IMR-90 (cell line): ENCODE measurements at regions not wholly inside any gene's neighbourhood (a gene's known extent, or its start where the extent isn't known, plus 50 kb on each side); places are given as distances from the start of the nearest gene placed in this dataset.

Experiments
- ATAC-seq: fragments of 200-7000 bp; cut with Tn5 transposase; 2 replicates; pipeline ENCODE4 v1.9.1; 2020; ENCODE audit warnings: low read depth, mild to moderate bottlenecking, moderate library complexity
- BruUV-seq: library from RNA; stranded (reverse); fragments of 400-500 nt; replicated peaks from 2 replicates; lab custom pipeline; 2021; lab: Mats Ljungman, UMichigan
- CTCF ChIA-PET: fragments of 300-600 bp; formaldehyde crosslinking; extraction: SDS; loops from one replicate; lab custom pipeline; 2021; ENCODE audit warnings: antibody characterized with exemption; lab: Yijun Ruan, JAX
- POLR2A ChIA-PET: fragments of 300-600 bp; sonication (Branson Sonifier 250); formaldehyde crosslinking; loops from one replicate; lab custom pipeline; 2022; ENCODE audit warnings: antibody characterized with exemption; ENCODE audit not compliant: unreplicated experiment; lab: Charles Lee
- DNase-seq: peaks from one replicate; pipeline ENCODE4 v3.0.0; 2013
- H2AFZ ChIP-seq: replicated peaks from 2 replicates; pipeline ENCODE3; 2013; ENCODE audit warnings: low read length, mild to moderate bottlenecking; ENCODE audit not compliant: poor library complexity
- H2AK5ac ChIP-seq: 2 replicates; pipeline ENCODE4 v1.6.1; 2013; ENCODE audit warnings: low read depth, low read length, inconsistent platforms
- H2AK9ac ChIP-seq: replicated peaks from 2 replicates; pipeline ENCODE3; 2013; ENCODE audit warnings: mild to moderate bottlenecking, low read depth, low read length, moderate library complexity; ENCODE audit not compliant: poor library complexity
- H2BK120ac ChIP-seq: 2 replicates; pipeline ENCODE4 v1.6.1; 2013; ENCODE audit warnings: low read depth, low read length, inconsistent platforms
- H2BK15ac ChIP-seq: 3 replicates; pipeline ENCODE4 v1.6.1; 2013; ENCODE audit warnings: low read depth, low read length, inconsistent platforms
- H2BK20ac ChIP-seq: 2 replicates; pipeline ENCODE4 v1.6.1; 2013; ENCODE audit warnings: low read depth, mild to moderate bottlenecking, inconsistent platforms, low read length, moderate library complexity
- H2BK5ac ChIP-seq: 2 replicates; pipeline ENCODE4 v1.6.1; 2013; ENCODE audit warnings: mild to moderate bottlenecking, low read depth, low read length, inconsistent platforms; ENCODE audit not compliant: poor library complexity, severe bottlenecking
- H3K14ac ChIP-seq: replicated peaks from 2 replicates; pipeline ENCODE4 v1.6.1; 2013; ENCODE audit warnings: low read depth, low read length, inconsistent platforms
- H3K18ac ChIP-seq: 2 replicates; pipeline ENCODE4 v1.6.1; 2013; ENCODE audit warnings: low read depth, low read length, control low read depth
- H3K23ac ChIP-seq: 2 replicates; pipeline ENCODE4 v1.6.1; 2013; ENCODE audit warnings: low read depth, low read length, inconsistent platforms
- H3K27ac ChIP-seq: 2 replicates; pipeline ENCODE4 v1.5.1; 2013; ENCODE audit warnings: mild to moderate bottlenecking, control low read depth, low read length; ENCODE audit not compliant: insufficient read depth
- H3K27me3 ChIP-seq: 2 replicates; pipeline ENCODE4 v1.6.1; 2013; ENCODE audit warnings: low read length; ENCODE audit not compliant: control insufficient read depth, insufficient read depth
- H3K36me3 ChIP-seq: 2 replicates; pipeline ENCODE4 v1.6.1; 2013; ENCODE audit warnings: low read length, mixed read lengths; ENCODE audit not compliant: control insufficient read depth, insufficient read depth
- H3K4ac ChIP-seq: 2 replicates; pipeline ENCODE4 v1.6.1; 2013; ENCODE audit warnings: low read depth, low read length, inconsistent platforms
- H3K4me1 ChIP-seq: 2 replicates; pipeline ENCODE4 v1.6.1; 2013; ENCODE audit warnings: low read length, mixed read lengths; ENCODE audit not compliant: control insufficient read depth, insufficient read depth
- H3K4me2 ChIP-seq: 2 replicates; pipeline ENCODE4 v1.6.1; 2013; ENCODE audit warnings: low read depth, mild to moderate bottlenecking, control low read depth, low read length, moderate library complexity
- H3K4me3 ChIP-seq: 2 replicates; pipeline ENCODE4 v1.5.1; 2013; ENCODE audit warnings: low read depth, mild to moderate bottlenecking, control low read depth, low read length, moderate library complexity; ENCODE audit not compliant: insufficient read depth
- H3K56ac ChIP-seq: 2 replicates; pipeline ENCODE4 v1.6.1; 2013; ENCODE audit warnings: low read length, inconsistent platforms; ENCODE audit not compliant: insufficient read depth; ENCODE audit errors: extremely low read depth
- H3K79me1 ChIP-seq, 2 experiments: 2 replicates each; pipeline ENCODE4 v1.6.1; 2013; ENCODE audit warnings: low read length in 2 of 2, inconsistent platforms in 1 of 2, low read depth in 1 of 2
- H3K9ac ChIP-seq: 2 replicates; pipeline ENCODE4 v1.6.1; 2013; ENCODE audit warnings: low read depth, low read length, control low read depth
- H3K9me1 ChIP-seq: 2 replicates; pipeline ENCODE4 v1.6.1; 2013; ENCODE audit warnings: low read length, inconsistent platforms; ENCODE audit not compliant: insufficient read depth
- H3K9me3 ChIP-seq: 2 replicates; pipeline ENCODE4 v1.6.1; 2013; ENCODE audit warnings: low read length; ENCODE audit not compliant: control insufficient read depth, insufficient read depth
- H4K20me1 ChIP-seq: 2 replicates; pipeline ENCODE4 v1.6.1; 2013; ENCODE audit warnings: low read length, inconsistent platforms; ENCODE audit not compliant: insufficient read depth
- H4K5ac ChIP-seq: 2 replicates; pipeline ENCODE4 v1.6.1; 2013; ENCODE audit warnings: mild to moderate bottlenecking, low read depth, low read length, control low read depth
- H4K8ac ChIP-seq, 2 experiments: 2 replicates each; pipeline ENCODE4 v1.6.1; 2013; ENCODE audit warnings: low read depth in 2 of 2, low read length in 2 of 2, control low read depth in 1 of 2, inconsistent platforms in 1 of 2
- H4K91ac ChIP-seq: 2 replicates; pipeline ENCODE4 v1.6.1; 2013; ENCODE audit warnings: low read depth, low read length, inconsistent platforms; ENCODE audit not compliant: insufficient read depth
- FOS ChIP-seq: fragments of 150-350 bp; IDR thresholded peaks from 2 replicates; pipeline ENCODE4 v1.6.1; 2016; ENCODE audit warnings: low read depth, low read length
- MAFK ChIP-seq: IDR thresholded peaks from 2 replicates; pipeline ENCODE4 v1.6.1; 2012; ENCODE audit warnings: low read depth, low read length, improper control_type of control experiment
- NFE2L2 ChIP-seq: fragments of 150-350 bp; IDR thresholded peaks from 2 replicates; pipeline ENCODE4 v1.6.1; 2016; ENCODE audit warnings: low read depth, mild to moderate bottlenecking, low read length
- WGBS, 2 experiments: methylation state at CpG; one replicate each; pipeline versions ENCODE4 v1.1.5 to v1.1.7; 2013; ENCODE audit warnings: missing lambda C conversion rate in 2 of 2; ENCODE audit not compliant: insufficient read length in 1 of 2; ENCODE audit errors: extremely low coverage in 2 of 2; 5-methylcytosine and 5-hydroxymethylcytosine counted together
- dilution Hi-C: fragments of 300-500 bp; cut with HindIII; formaldehyde crosslinking; loops from one replicate; pipeline ENCODE4 v1.14.3; 2018; ENCODE audit warnings: low sequenced_read_pairs; ENCODE audit not compliant: unreplicated experiment
- in situ Hi-C: fragments of 300-500 bp; cut with MboI; formaldehyde crosslinking; loops from 3 replicates; pipeline ENCODE4 v1.14.3; 2019; ENCODE audit warnings: low sequenced_read_pairs, inconsistent platforms, mixed read lengths
- intact Hi-C: fragments of 100-400 bp; cut with micrococcal nuclease; formaldehyde crosslinking; loops from 2 replicates; pipeline ENCODE4 v1.10.0; 2022

DNA sequence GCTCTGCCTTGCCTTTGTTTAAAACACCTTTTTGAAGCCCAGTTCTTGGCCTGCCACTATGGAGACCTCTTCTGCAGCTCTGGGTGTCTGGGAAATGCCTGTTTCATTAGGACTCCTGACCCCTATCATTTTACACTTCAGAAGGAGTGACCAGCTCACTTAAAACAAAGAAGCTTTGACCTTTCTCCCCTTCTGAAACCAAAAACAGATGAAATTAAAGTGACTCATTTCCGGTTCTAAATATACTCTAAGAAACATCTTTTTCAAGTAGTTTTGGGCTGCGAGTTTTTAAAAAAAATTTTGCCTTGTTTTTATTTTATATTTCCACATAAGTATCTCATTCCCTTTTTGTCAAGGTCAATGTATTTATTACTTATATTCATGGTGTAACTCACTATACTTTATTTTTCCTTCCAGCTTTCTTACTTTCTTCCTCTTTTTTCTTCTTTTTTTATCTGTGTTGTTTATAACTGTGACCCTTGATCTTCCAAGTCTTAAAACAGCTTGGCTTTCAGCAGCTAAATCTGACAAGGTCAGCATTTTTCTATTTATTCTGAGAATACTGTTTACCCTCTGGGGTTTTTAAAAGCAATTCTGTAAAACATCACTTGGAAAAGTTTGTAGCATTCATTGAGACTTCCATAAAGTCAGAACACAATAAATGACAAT is 672.9 kb downstream of the NR2F1-AS1 start:
- peak; percentile 96 for TF ChIP-seq MAFK
- TF ChIP-seq FOS = 0 out of 2 replicates have a peak, but pooled peaks have one; percentile 19
- no peak for TF ChIP-seq NFE2L2
- Histone ChIP-seq H3K4me3 (no peak overlapping the region), H2AK5ac (no peak overlapping the region), H4K5ac (no peak overlapping the region), H2AK9ac (no peak overlapping the region), H3K9me3 (no peaks in the 10 kb centered on the region), H4K20me1 (no peaks in the 10 kb centered on the region), H3K27ac (no peak overlapping the region), H3K14ac (no peak overlapping the region; the same call in 1 of the 2 replicates), H2BK15ac (no peak overlapping the region; the same call in 2 of the 3 replicates), H3K18ac (no peak overlapping the region), H3K36me3 (no peaks in the 10 kb centered on the region), H3K27me3 (no peaks in the 10 kb centered on the region), H3K56ac (no peak overlapping the region), H2BK5ac (no peak overlapping the region), H3K9ac (no peak overlapping the region), H4K8ac (no peak overlapping the region), H3K9me1 (0 out of 2 replicates have a peak, but pooled peaks cover 3% of the 10 kb centered on the region), H3K4me2 (no peak overlapping the region), H3K4me1 (peaks cover 3% of the 10 kb centered on the region), H3K23ac (no peak overlapping the region), H2AFZ (no peak overlapping the region), H2BK120ac (peak overlapping the region; percentile 3; the same call in 1 of the 2 replicates), H2BK20ac (no peak overlapping the region), H3K79me1 (no peaks in the 10 kb centered on the region), H3K4ac (no peak overlapping the region; the same call in 1 of the 2 replicates), H4K91ac (no peak overlapping the region)
- no CpG with 5 or more reads among the region's 2 CpGs for whole genome bisulfite sequencing, 2 experiments
- intact Hi-C loops = loop anchor here (2.0 to 10.0 kb wide), 3 partner anchors 343 to 675 kb away; partner anchors contain the start of gene NR2F1
- ATAC-seq = peak; percentile 64
- dilution Hi-C loops = no loop called here
- ChIA-PET POLR2A (interaction anchor here (0.6 kb wide), 1 partner anchor 27 kb away, joined by 3 read pairs; no protein-coding TSS in a partner anchor), CTCF (interaction anchor here (0.7 to 1.3 kb wide), 2 partner anchors 60 to 220 kb away, joined by 3 to 6 read pairs; no protein-coding TSS in a partner anchor)
- BruUV-seq = no TSS peak
- in situ Hi-C loops = loop anchor here (25.0 kb wide), 1 partner anchor 679 kb away; the partner anchor contains the start of genes NR2F1 and NR2F1-AS1
- peak; percentile 75 for DNase-seq
